Osteocyte (in vitro differentiated cells): ENCODE measurements at regions not wholly inside any gene's neighbourhood (a gene's known extent, or its start where the extent isn't known, plus 50 kb on each side); places are given as distances from the start of the nearest gene placed in this dataset.

Experiments used
- DNase-seq: peaks from one replicate; pipeline ENCODE4 v3.0.0; 2021; ENCODE audit warnings: mixed read lengths; ENCODE audit not compliant: unreplicated experiment; ENCODE audit errors: extremely low spot score
- H3K27ac Mint-ChIP-seq: one replicate; pipeline ENCODE4 v1.8.0; 2021; ENCODE audit warnings: mild to moderate bottlenecking, mixed read lengths; ENCODE audit not compliant: unreplicated experiment
- H3K27me3 Mint-ChIP-seq: one replicate; pipeline ENCODE4 v1.8.0; 2021; ENCODE audit warnings: mixed read lengths; ENCODE audit not compliant: unreplicated experiment
- H3K36me3 Mint-ChIP-seq: one replicate; pipeline ENCODE4 v1.8.0; 2021; ENCODE audit warnings: mixed read lengths; ENCODE audit not compliant: unreplicated experiment
- H3K4me1 Mint-ChIP-seq: one replicate; pipeline ENCODE4 v1.8.0; 2021; ENCODE audit warnings: mixed read lengths; ENCODE audit not compliant: unreplicated experiment
- H3K4me3 Mint-ChIP-seq: one replicate; pipeline ENCODE4 v1.8.0; 2021; ENCODE audit warnings: mild to moderate bottlenecking, moderate library complexity, mixed read lengths; ENCODE audit not compliant: unreplicated experiment
- H3K9me3 Mint-ChIP-seq: one replicate; pipeline ENCODE4 v1.8.0; 2021; ENCODE audit warnings: mixed read lengths; ENCODE audit not compliant: unreplicated experiment
- TF ChIP-seq, protein P1 (sequence below): fragments of 200-600 bp; sonication (generic); IDR thresholded peaks from 2 replicates; pipeline ENCODE4 v1.5.0; 2021; ENCODE audit warnings: antibody characterized with exemption, mild to moderate bottlenecking, moderate library complexity

DNA sequence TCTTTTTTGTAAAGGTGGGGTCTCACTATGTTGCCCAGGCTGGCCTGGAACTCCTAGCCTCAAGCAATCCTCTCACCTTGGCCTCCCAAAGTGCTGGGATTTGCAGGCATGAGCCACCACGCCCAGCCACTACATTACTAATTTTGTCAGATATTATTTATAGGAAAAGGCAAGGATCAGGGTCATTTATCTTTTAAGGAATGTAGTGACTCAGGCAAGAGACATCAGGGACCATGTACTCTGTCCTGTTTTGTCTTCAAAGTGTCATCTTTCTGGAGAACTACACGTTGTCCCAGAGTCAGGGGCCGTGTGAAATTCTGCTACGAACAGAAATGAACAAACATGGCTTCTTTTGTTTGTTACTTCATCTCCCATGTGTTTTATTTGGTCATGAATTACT lies 105.3 kb downstream of the NPTX2 start:
- TF ChIP-seq, protein P1, sequence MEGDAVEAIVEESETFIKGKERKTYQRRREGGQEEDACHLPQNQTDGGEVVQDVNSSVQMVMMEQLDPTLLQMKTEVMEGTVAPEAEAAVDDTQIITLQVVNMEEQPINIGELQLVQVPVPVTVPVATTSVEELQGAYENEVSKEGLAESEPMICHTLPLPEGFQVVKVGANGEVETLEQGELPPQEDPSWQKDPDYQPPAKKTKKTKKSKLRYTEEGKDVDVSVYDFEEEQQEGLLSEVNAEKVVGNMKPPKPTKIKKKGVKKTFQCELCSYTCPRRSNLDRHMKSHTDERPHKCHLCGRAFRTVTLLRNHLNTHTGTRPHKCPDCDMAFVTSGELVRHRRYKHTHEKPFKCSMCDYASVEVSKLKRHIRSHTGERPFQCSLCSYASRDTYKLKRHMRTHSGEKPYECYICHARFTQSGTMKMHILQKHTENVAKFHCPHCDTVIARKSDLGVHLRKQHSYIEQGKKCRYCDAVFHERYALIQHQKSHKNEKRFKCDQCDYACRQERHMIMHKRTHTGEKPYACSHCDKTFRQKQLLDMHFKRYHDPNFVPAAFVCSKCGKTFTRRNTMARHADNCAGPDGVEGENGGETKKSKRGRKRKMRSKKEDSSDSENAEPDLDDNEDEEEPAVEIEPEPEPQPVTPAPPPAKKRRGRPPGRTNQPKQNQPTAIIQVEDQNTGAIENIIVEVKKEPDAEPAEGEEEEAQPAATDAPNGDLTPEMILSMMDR, result no peak
- H3K27me3 Mint-ChIP-seq, result peaks cover under 1% of the 10 kb centered on the region
- no peak overlapping the region for H3K27ac Mint-ChIP-seq

DNA sequence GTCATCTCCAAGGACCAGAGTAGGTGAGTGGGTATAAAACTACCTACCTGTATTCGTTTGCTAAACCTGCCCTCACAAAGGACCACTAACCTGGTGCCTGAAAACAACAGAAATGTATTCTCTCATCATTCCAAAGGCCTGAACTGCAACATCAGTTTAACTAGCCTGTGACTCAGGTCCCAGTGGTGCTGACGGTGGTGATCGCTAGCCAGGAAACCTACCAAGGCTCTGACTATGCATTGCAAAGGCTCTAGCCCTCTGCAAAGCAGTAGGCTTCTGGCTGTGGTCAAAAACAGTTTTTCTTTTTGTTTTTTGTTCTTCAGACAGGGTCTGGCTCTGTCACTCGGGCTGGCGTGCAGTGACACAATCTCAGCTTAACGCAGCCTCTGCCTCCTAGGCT lies 107.5 kb downstream of the NPTX2 start:
- no peaks in the 10 kb centered on the region for H3K9me3 Mint-ChIP-seq
- DNase-seq, result no peak
- H3K27me3 Mint-ChIP-seq, result peaks cover 6% of the 10 kb centered on the region
- H3K36me3 Mint-ChIP-seq, result no peaks in the 10 kb centered on the region
- TF ChIP-seq, protein P1, result no peak
- no peak overlapping the region for H3K4me3 Mint-ChIP-seq
- no peaks in the 10 kb centered on the region for H3K4me1 Mint-ChIP-seq
- no peak overlapping the region for H3K27ac Mint-ChIP-seq

More for the DNA sequence above, 105.3 kb downstream of the NPTX2 start:
- Mint-ChIP-seq H3K36me3 (no peaks in the 10 kb centered on the region), H3K9me3 (no peaks in the 10 kb centered on the region), H3K4me1 (no peaks in the 10 kb centered on the region), H3K4me3 (no peak overlapping the region)
- no peak for DNase-seq

- H3K9me3 Mint-ChIP-seq, result no peaks in the 10 kb centered on the region
- no peak overlapping the region for H3K27ac Mint-ChIP-seq
- peaks cover 6% of the 10 kb centered on the region for H3K27me3 Mint-ChIP-seq
- H3K36me3 Mint-ChIP-seq, result no peaks in the 10 kb centered on the region
- H3K4me1 Mint-ChIP-seq, result no peaks in the 10 kb centered on the region
- no peak for DNase-seq
- TF ChIP-seq, protein P1, result no peak
- no peak overlapping the region for H3K4me3 Mint-ChIP-seq
Measured at GRCh38 chr7:98727146-98727709, 110.1 kb downstream of the NPTX2 start.

- Mint-ChIP-seq H3K9me3 (peaks cover 6% of the 10 kb centered on the region), H3K4me3 (no peak overlapping the region), H3K27me3 (peaks cover 6% of the 10 kb centered on the region), H3K36me3 (no peaks in the 10 kb centered on the region), H3K27ac (no peak overlapping the region), H3K4me1 (no peaks in the 10 kb centered on the region)
- no peak for DNase-seq
- TF ChIP-seq, protein P1, result no peak
Measured at GRCh38 chr7:98728555-98728954, 111.5 kb downstream of the NPTX2 start.

GRCh38 chr7:98729121-98729520 lies 112.0 kb downstream of the NPTX2 start:
- DNase-seq, result no peak
- TF ChIP-seq, protein P1, result no peak
- no peak overlapping the region for H3K27ac Mint-ChIP-seq

More at GRCh38 chr7:98729121-98729520, 112.0 kb downstream of the NPTX2 start:
- peaks cover 6% of the 10 kb centered on the region for H3K27me3 Mint-ChIP-seq
- no peaks in the 10 kb centered on the region for H3K36me3 Mint-ChIP-seq
- H3K4me1 Mint-ChIP-seq, result no peaks in the 10 kb centered on the region
- peaks cover 6% of the 10 kb centered on the region for H3K9me3 Mint-ChIP-seq
- no peak overlapping the region for H3K4me3 Mint-ChIP-seq
